ENCODE measurements at regions not wholly inside any gene's neighbourhood (a gene's known extent, or its start where the extent isn't known, plus 50 kb on each side); places are given as distances from the start of the nearest gene placed in this dataset.

- TF ChIP-seq, protein P1, sequence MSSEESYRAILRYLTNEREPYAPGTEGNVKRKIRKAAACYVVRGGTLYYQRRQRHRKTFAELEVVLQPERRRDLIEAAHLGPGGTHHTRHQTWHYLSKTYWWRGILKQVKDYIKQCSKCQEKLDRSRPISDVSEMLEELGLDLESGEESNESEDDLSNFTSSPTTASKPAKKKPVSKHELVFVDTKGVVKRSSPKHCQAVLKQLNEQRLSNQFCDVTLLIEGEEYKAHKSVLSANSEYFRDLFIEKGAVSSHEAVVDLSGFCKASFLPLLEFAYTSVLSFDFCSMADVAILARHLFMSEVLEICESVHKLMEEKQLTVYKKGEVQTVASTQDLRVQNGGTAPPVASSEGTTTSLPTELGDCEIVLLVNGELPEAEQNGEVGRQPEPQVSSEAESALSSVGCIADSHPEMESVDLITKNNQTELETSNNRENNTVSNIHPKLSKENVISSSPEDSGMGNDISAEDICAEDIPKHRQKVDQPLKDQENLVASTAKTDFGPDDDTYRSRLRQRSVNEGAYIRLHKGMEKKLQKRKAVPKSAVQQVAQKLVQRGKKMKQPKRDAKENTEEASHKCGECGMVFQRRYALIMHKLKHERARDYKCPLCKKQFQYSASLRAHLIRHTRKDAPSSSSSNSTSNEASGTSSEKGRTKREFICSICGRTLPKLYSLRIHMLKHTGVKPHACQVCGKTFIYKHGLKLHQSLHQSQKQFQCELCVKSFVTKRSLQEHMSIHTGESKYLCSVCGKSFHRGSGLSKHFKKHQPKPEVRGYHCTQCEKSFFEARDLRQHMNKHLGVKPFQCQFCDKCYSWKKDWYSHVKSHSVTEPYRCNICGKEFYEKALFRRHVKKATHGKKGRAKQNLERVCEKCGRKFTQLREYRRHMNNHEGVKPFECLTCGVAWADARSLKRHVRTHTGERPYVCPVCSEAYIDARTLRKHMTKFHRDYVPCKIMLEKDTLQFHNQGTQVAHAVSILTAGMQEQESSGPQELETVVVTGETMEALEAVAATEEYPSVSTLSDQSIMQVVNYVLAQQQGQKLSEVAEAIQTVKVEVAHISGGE (CRISPR knock-in tag; IDR thresholded peaks at IDR 0.05): no peak
- TF ChIP-seq ZNF699 (CRISPR knock-in tag; IDR thresholded peaks at IDR 0.05; ENCODE audit: insufficient replicate concordance) (no peak), NELFE (IDR thresholded peaks at IDR 0.05; ENCODE audit: insufficient read depth, insufficient read length) (no peak), MXI1 (IDR thresholded peaks at IDR 0.05; ENCODE audit: low read depth, low read length) (no peak), FOS (IDR thresholded peaks at IDR 0.05; ENCODE audit: extremely low read depth, insufficient read length) (no peak)
These were observed 658.7 kb upstream of the LINC00305 start (continued) for GRCh38 chr18:64807560-64807959.

- ATAC-seq (no peak), DNase-seq (ENCODE audit: extremely low read depth in 1 of 4, low spot score in 3 of 4) (no peak), FAIRE-seq (no peak)
- H3K9ac ChIP-seq (ENCODE audit: insufficient read depth in 1 of 2, low read depth in 2 of 2, low read length in 2 of 2): no peak overlapping the region
- no TSS peak for BruUV-seq (replicated peaks)
- H2AFZ ChIP-seq (ENCODE audit: low read depth, low read length): no peak overlapping the region
- no peaks in the 10 kb centered on the region for H3K9me1 ChIP-seq (ENCODE audit: control insufficient read depth, insufficient read depth, low read length)
- POLR2A ChIA-PET: no interaction called here
- CTCF ChIA-PET (ENCODE audit: low intra/inter-chr PET ratio): no interaction called here
- TF ChIP-seq CSDE1 (IDR thresholded peaks at IDR 0.05) (no peak), E2F3 (CRISPR knock-in tag; IDR thresholded peaks at IDR 0.05) (no peak), ZBTB8A (IDR thresholded peaks at IDR 0.05; ENCODE audit: partially characterized antibody) (no peak), CBX1 (IDR thresholded peaks at IDR 0.05; ENCODE audit: low read depth) (no peak), ZNF121 (CRISPR knock-in tag; conservative IDR thresholded peaks at IDR 0.05) (no peak)
- TF ChIP-seq, protein P2, sequence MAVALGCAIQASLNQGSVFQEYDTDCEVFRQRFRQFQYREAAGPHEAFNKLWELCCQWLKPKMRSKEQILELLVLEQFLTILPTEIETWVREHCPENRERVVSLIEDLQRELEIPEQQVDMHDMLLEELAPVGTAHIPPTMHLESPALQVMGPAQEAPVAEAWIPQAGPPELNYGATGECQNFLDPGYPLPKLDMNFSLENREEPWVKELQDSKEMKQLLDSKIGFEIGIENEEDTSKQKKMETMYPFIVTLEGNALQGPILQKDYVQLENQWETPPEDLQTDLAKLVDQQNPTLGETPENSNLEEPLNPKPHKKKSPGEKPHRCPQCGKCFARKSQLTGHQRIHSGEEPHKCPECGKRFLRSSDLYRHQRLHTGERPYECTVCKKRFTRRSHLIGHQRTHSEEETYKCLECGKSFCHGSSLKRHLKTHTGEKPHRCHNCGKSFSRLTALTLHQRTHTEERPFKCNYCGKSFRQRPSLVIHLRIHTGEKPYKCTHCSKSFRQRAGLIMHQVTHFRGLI (CRISPR knock-in tag; IDR thresholded peaks at IDR 0.05): no peak
- no peak overlapping the region for H3K4me2 ChIP-seq (ENCODE audit: insufficient read depth, low read length)
- in situ Hi-C loops (cut with MboI) (no loop called here), intact Hi-C loops (cut with micrococcal nuclease) (no loop called here)
- no peaks in the 10 kb centered on the region for H3K27me3 ChIP-seq (ENCODE audit: control insufficient read depth in 2 of 2, insufficient read depth in 2 of 2, low read length in 2 of 2)
- 8% methylated on average over 5 of the region's 5 CpGs for WGBS (ENCODE audit: insufficient coverage, low coverage, missing lambda C conversion rate)
- H4K20me1 ChIP-seq (replicated peaks; ENCODE audit: control insufficient read depth, insufficient read depth, low read length): no peaks in the 10 kb centered on the region
- H3K36me3 ChIP-seq (ENCODE audit: control insufficient read depth, insufficient read depth, low read length): no peaks in the 10 kb centered on the region
- H3K4me3 ChIP-seq: no peak overlapping the region
- H3K4me1 ChIP-seq (replicated peaks in 1 of 2; ENCODE audit: control insufficient read depth in 2 of 2, insufficient read depth in 2 of 2, low read length in 2 of 2): no peaks in the 10 kb centered on the region
- no peaks in the 10 kb centered on the region for H3K79me2 ChIP-seq (ENCODE audit: control insufficient read depth, insufficient read depth, low read length)
- H3K27ac ChIP-seq (ENCODE audit: extremely low read depth, low read depth, low read length): no peak overlapping the region
- no peaks in the 10 kb centered on the region for H3K9me3 ChIP-seq (replicated peaks; ENCODE audit: control insufficient read depth, insufficient read depth, low read depth, low read length)
These were observed 657.8 kb upstream of the LINC00305 start for GRCh38 chr18:64806691-64807090.

Data from K562 (cell line).